HG02981 (cell line): ENCODE measurements at regions not wholly inside any gene's neighbourhood (a gene's known extent, or its start where the extent isn't known, plus 50 kb on each side); places are given as distances from the start of the nearest gene placed in this dataset.

Experiments
- ATAC-seq: cut with Tn5 transposase; IDR thresholded peaks from one replicate; pipeline ENCODE4 v1.9.1; 2021; ENCODE audit warnings: mild to moderate bottlenecking, moderate library complexity; ENCODE audit not compliant: unreplicated experiment

DNA sequence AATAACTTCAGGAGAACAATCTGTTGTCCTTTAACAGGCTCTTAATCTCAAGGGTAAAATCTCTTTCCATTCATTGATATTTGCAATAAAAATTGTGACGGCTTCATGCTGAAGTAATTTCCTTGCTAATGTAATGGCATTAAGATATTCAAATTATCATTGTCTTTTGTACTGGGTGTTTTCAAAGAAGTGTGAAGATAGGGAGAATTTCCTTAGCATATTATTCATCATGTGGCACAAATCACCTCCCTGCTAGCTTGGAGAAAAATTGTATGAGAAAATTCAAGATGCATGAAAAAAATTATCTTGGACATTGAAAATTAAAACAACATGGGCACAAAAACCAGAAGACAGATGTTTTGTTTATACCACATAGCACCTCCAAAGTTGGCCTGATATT, 63.6 kb upstream of the ARID2 start:
- ATAC-seq = no peak

DNA sequence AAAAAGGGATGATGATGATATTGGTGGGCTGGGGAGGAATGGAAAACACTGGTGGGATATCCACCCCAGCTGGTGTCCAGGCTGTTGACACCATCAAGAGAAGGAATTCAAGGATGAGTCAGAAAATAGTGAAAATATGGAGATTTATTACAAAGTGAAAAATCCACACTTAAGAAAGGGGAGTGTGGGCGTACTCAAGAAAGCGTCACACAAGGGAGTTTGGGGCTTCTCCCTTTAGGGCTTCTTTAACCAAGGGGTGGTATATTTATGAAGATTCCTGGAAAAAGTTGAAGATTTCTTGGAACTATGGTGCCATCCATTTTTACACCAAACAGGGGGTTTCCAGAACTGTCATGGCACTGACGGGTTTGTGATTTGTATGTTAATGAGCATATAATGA, 63.1 kb upstream of the ARID2 start:
- no peak for ATAC-seq

DNA sequence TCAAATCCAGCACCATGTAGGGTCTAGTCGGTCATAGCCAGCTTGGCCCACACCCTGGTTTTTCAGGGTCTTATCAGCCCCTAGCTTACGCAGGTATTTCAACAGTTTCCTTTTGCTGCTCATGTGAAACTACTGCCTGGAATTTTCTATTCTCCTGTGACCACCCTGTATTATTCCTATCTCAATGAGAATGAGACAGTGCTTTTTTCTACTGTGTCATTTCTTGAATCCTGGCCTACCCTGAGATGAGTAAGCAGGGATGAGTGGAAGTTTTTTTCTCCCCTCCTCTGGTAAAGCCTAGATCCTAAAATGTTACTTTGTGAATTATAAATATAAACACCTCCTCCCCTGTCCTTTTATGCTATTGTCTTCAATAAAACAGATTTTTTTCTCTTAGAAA, 62.7 kb upstream of the ARID2 start:
- ATAC-seq = no peak

DNA sequence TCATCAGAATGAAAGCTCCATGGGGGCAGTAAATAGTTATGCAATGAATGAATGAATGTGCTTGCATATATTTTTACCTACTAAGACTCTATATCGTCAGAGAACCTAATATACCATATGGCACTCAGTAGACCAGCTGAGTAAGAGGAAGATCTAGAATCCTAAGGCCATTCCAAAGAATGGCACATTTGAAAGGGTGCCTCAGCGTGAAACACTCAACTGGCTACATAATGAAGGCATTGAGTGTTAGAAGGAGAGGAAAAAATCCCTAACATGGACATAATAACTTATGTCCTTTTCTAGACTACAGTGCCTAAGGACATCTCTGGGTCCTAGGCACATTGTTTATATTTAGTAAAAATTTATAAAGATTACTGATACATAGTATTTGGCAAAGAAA, 61.7 kb upstream of the ARID2 start:
- no peak for ATAC-seq

DNA sequence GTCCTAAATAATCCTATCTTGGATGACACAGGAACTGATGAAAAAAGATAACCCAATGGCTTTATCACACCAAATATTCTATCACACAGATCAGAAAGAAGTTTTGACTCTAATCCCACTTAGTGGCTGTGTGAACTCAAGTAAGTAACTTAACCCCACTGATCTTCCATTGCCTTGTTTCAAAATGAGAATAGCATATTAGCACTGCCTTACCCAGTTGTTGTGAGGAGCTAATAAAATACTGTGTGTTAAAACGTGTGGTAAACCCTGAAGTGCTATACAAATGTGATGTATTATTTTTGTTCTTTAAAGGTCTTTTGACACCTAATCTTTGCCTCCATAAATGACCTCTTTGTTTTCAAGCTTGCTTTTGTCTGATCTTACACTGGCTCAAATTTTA, 60.9 kb upstream of the ARID2 start:
- ATAC-seq = peak; percentile 16

DNA sequence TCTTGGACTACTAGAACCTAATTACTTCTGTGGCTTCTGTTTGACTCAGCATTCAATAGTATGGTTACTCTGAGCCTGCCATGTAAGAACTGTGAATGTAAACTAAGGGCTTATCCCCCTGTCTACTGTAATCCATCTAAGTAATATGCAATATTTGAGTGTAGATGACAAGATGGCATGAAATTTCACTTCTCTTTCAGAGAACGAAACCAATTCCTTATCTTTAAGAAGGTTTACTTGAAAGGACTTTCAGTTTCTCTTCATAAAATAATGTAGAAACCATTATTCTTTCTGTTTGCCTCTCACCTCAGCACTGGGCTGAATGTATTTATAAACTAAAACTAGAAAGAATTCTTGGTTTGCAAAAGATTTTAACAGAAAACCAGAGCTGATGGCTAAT, 60.4 kb upstream of the ARID2 start:
- peak; percentile 73 for ATAC-seq

DNA sequence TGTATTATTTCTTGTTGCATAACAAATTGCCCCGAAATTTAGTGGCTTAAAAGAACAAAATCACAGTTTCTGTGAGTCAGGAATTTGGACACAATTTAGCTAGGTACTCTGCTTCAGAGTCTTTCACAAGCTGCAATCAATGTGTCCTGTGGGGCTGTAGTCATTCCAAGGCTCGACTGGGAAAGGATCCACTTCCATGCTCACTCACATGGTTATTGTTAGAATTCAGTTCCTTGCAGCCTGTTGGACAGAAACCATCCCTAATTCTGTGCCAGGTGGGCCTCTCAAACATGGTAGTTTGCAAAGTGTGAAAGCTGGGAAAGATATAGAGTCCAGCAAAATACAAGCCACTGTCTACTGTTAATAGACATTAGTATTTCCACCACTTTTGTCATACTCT, 59.7 kb upstream of the ARID2 start:
- no peak for ATAC-seq

DNA sequence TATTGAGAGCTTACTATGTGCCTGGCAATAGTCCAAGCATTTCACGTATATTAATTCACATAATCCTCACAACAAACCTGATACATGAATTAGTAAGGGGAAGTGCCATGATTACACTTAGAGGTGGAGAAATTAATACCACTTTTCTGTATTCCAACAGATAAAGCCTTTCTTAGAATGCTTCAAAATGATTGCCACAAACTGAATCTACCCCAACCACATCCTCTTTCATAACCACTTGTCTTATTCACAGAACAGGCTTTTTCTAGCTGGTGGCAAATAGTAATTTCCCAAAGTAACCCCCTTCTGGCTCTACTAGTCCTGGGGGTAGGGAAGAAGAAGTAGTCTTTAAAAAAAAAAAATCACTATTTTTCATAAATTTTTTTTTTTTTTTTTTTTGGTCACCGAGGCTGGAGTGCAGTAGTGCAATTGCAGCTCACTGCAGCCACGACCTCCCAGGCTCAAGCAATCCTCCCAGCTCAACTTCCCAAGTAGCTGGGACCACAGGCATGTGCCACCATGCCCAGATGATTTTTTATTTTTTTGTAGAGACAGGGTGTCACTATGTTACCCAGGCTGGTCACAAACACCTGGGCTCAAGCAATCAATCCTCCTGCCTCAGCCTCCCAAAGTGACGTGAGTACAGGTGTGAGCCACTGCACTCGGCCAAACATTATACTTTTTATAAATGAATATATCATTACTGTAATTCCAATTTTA, 59.0 kb upstream of the ARID2 start:
- peak; percentile 63 for ATAC-seq

DNA sequence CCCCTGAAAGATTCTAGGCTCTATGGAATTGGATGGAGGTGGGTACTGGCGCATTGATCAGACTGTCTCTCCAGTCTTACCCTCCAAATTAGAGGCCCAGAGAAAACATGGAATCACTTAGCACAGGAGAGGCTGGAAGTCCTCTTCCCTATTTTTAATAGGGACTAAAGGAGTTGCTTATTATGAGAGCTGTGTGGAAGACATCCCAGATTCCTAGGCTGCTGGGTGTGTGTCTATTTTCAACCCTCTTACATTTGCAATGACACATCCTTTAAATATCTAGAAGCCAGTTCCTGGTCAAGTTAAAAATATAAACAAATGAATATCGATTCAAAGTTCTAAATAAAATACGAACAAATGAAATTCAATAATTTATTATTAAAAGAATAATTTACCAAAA, 58.3 kb upstream of the ARID2 start:
- ATAC-seq = no peak

DNA sequence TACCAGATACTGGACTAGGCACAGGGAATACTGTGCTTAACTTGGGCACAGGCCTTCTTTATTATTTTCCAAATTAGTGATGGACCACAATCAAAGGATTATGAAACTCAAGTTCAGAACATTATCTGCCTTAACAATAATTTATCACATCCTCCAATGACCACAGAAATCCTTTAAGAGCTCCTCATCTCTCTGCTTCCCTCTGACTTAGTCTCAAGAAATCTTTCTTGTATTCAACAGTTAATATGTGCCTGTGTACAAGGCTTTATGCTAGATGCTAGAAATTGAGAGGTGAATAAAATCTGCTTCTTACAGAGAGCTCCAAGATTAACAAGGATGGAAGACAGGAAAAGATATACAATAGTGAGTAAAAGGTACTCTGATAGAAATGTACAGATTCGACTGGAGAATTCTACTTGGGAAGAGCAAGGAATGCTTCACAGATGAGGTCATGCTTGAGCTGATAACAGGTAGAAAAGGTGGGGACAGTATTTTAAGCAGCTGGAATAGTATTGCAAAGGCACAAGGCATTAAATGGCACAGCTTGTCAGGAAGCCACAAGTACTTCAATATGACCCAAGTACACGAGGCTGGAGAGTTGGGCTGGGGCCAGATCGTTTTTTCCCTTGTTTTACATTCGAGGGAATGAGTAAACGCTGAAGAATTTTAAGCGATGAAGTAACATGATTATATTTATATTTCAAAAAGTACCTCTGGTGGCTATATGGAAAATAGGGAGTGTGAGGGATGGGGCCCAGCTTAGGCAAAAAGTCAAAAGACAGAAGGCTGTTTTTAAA, 55.1 kb upstream of the ARID2 start:
- ATAC-seq = no peak

DNA sequence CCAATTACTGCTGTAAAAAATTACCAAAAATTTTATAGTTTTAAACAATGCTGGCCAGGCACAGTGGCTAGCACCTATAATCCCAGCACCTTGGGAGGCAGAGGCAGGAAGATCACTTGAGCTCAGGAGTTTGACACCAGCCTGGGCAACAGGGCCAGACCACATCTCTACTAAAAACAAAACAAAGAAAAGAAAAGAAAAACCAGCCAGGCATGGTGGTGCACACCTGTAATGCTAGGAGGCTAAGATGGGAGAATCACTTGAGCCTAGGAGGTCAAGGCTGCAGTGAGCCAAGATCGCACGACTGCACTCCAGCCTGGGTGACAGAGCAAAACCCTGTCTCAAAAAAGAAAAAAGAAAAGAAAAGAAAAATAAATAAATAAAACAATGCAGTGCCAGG, 54.0 kb upstream of the ARID2 start:
- no peak for ATAC-seq
